SU-DHL-6 (cell line): ENCODE measurements at regions not wholly inside any gene's neighbourhood (a gene's known extent, or its start where the extent isn't known, plus 50 kb on each side); places are given as distances from the start of the nearest gene placed in this dataset.

Experiments
- H2AFZ ChIP-seq: fragments of 200-600 bp; sonication (generic); 2 replicates; pipeline ENCODE4 v1.6.1; 2014; ENCODE audit warnings: low read depth, mild to moderate bottlenecking, moderate library complexity, mixed read lengths, antibody characterized with exemption, low read length; ENCODE audit not compliant: severe bottlenecking
- H3F3A ChIP-seq: fragments of 200-600 bp; shearing (Covaris generic); 2 replicates; pipeline ENCODE4 v1.6.0; 2016; ENCODE audit warnings: antibody characterized with exemption, mild to moderate bottlenecking; ENCODE audit not compliant: insufficient read depth
- H3K27ac ChIP-seq: fragments of 200-600 bp; sonication (generic); 2 replicates; pipeline ENCODE4 v1.5.1; 2016; ENCODE audit warnings: low read depth, mild to moderate bottlenecking, low read length, moderate library complexity, mixed read lengths
- H3K27me3 ChIP-seq: fragments of 200-600 bp; sonication (generic), shearing (Covaris generic); 2 replicates; pipeline ENCODE4 v1.6.0; 2014; ENCODE audit warnings: mild to moderate bottlenecking, low read length
- H3K36me3 ChIP-seq: fragments of 200-600 bp; sonication (generic); 2 replicates; pipeline ENCODE4 v1.6.1; 2014; ENCODE audit warnings: mild to moderate bottlenecking, low read length, mixed read lengths
- H3K4me2 ChIP-seq: fragments of 300-600, 200-600 bp; shearing (Covaris generic), sonication (generic); 2 replicates; pipeline ENCODE4 v1.6.0; 2014; ENCODE audit warnings: low read length, low read depth, mild to moderate bottlenecking; ENCODE audit not compliant: poor library complexity, severe bottlenecking
- H3K4me3 ChIP-seq: fragments of 200-600 bp; sonication (generic); 2 replicates; pipeline ENCODE4 v1.5.1; 2014; ENCODE audit warnings: antibody characterized with exemption, low read length, mild to moderate bottlenecking, mixed read lengths; ENCODE audit not compliant: insufficient read depth, poor library complexity, severe bottlenecking
- H3K79me2 ChIP-seq: fragments of 200-600 bp; sonication (generic); 2 replicates; pipeline ENCODE4 v1.6.1; 2014; ENCODE audit warnings: mild to moderate bottlenecking, low read length, moderate library complexity; ENCODE audit not compliant: insufficient read depth
- H3K9ac ChIP-seq: fragments of 200-600 bp; sonication (generic); 2 replicates; pipeline ENCODE4 v1.7.0; 2014; ENCODE audit warnings: mild to moderate bottlenecking, low read length
- H3K9me2 ChIP-seq: fragments of 200-600 bp; sonication (generic); replicated peaks from 2 replicates; pipeline ENCODE4 v1.6.1; 2014; ENCODE audit warnings: low read length; ENCODE audit not compliant: insufficient read depth
- H3K9me3 ChIP-seq: fragments of 200-600 bp; sonication (generic); 2 replicates; pipeline ENCODE4 v1.6.1; 2014; ENCODE audit warnings: low read length, mixed read lengths; ENCODE audit not compliant: insufficient read depth
- H4K20me1 ChIP-seq: fragments of 200-600 bp; sonication (generic); 2 replicates; pipeline ENCODE4 v1.6.1; 2014; ENCODE audit warnings: low read depth, mild to moderate bottlenecking, antibody characterized with exemption, low read length, moderate library complexity, mixed read lengths
- EZH2phosphoT487 ChIP-seq: fragments of 200-600 bp; sonication (generic), shearing (Covaris generic); conservative IDR thresholded peaks from 2 replicates; pipeline ENCODE4 v1.6.1; 2018; ENCODE audit warnings: mild to moderate bottlenecking, antibody characterized with exemption, low read length, moderate library complexity, mixed read lengths
- TF ChIP-seq, protein P1 (sequence below): fragments of 200-600 bp; sonication (generic); IDR thresholded peaks from one replicate; pipeline ENCODE4 v1.5.1; 2017; ENCODE audit warnings: antibody characterized with exemption, mild to moderate bottlenecking, low read length, moderate library complexity; ENCODE audit not compliant: insufficient read depth, poor library complexity, severe bottlenecking

DNA sequence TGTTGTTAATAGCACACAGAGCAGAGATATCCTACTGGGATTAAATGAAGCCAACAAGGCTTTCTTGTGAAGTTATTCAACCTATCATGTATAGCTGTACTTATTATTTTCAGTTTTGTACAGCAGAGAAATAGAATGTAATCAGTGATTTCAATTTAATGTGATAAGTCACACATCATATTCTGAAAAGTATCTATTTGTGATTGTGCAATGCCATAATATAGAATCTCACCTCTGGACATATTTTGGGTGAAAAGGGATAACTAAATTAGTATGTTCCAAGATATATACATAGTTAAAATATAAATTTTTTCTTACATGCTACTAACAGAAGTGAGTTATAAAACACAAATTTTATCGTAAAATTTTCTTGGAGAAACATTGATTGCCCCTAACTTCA lies 544.3 kb upstream of the KIF2B start:
- TF ChIP-seq EZH2phosphoT487: no peak
- TF ChIP-seq, protein P1, sequence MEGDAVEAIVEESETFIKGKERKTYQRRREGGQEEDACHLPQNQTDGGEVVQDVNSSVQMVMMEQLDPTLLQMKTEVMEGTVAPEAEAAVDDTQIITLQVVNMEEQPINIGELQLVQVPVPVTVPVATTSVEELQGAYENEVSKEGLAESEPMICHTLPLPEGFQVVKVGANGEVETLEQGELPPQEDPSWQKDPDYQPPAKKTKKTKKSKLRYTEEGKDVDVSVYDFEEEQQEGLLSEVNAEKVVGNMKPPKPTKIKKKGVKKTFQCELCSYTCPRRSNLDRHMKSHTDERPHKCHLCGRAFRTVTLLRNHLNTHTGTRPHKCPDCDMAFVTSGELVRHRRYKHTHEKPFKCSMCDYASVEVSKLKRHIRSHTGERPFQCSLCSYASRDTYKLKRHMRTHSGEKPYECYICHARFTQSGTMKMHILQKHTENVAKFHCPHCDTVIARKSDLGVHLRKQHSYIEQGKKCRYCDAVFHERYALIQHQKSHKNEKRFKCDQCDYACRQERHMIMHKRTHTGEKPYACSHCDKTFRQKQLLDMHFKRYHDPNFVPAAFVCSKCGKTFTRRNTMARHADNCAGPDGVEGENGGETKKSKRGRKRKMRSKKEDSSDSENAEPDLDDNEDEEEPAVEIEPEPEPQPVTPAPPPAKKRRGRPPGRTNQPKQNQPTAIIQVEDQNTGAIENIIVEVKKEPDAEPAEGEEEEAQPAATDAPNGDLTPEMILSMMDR: no peak
- H3K4me3 ChIP-seq: no peak overlapping the region
- H3K36me3 ChIP-seq: no peaks in the 10 kb centered on the region

DNA sequence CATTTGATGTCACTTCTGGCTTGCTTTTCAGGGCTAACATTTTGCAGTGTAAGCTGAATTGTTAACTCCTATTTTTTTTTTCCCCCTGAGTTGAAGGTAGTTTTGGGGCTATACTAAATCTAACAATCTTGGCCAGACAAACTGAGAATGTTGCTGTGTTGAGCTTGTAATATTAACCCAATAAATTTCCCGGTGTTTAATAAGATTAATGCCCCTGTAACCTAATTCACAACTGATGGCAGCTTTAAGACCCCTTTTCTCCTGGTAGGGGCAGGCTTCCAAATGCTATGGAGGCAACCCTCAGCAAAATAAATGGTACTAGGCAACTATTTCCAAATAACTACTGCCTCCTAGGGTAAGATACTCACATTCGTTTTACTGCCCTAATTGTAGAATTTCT lies 549.6 kb upstream of the KIF2B start:
- H3K27me3 ChIP-seq: no peaks in the 10 kb centered on the region
- H3K4me2 ChIP-seq: no peak overlapping the region
- H3F3A ChIP-seq: no peaks in the 10 kb centered on the region
- no peaks in the 10 kb centered on the region for H3K79me2 ChIP-seq
- no peak overlapping the region for H3K27ac ChIP-seq
- no peak overlapping the region for H2AFZ ChIP-seq
- H3K9ac ChIP-seq: no peak overlapping the region
- H3K4me3 ChIP-seq: no peak overlapping the region
- TF ChIP-seq, protein P1: no peak
- no peak for TF ChIP-seq EZH2phosphoT487
- H3K9me2 ChIP-seq: no peaks in the 10 kb centered on the region
- no peaks in the 10 kb centered on the region for H3K36me3 ChIP-seq
- H4K20me1 ChIP-seq: no peaks in the 10 kb centered on the region
- no peaks in the 10 kb centered on the region for H3K9me3 ChIP-seq

More for the DNA sequence above, 544.3 kb upstream of the KIF2B start:
- no peak overlapping the region for H3K9ac ChIP-seq
- H3F3A ChIP-seq: no peaks in the 10 kb centered on the region
- H3K4me2 ChIP-seq: no peak overlapping the region
- no peaks in the 10 kb centered on the region for H3K9me2 ChIP-seq
- no peak overlapping the region for H3K27ac ChIP-seq
- H3K9me3 ChIP-seq: no peaks in the 10 kb centered on the region
- no peaks in the 10 kb centered on the region for H4K20me1 ChIP-seq
- no peak overlapping the region for H2AFZ ChIP-seq
- no peaks in the 10 kb centered on the region for H3K79me2 ChIP-seq
- no peaks in the 10 kb centered on the region for H3K27me3 ChIP-seq

DNA sequence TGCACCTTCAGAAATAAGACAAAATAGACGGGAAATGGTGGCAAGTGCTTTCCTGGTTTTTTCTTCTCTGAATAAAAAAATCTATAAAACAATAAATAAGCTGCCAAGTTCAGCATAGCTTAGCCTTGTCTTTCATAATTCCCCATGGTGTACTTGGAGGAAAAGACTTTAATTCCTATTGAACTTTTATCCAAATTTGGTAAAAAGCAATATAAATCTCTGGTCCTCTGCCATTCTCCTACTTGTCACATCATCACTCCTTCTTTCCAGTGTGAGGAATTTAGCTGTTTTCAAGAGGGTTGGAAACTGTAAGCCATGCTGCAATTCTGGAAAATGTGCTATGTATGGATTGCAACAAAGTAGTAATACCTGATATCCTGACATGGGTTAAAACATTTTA lies 551.8 kb upstream of the KIF2B start:
- Histone ChIP-seq H3F3A (no peaks in the 10 kb centered on the region), H3K27me3 (no peaks in the 10 kb centered on the region), H3K9me2 (no peaks in the 10 kb centered on the region), H3K9me3 (no peaks in the 10 kb centered on the region), H3K9ac (no peak overlapping the region), H3K4me3 (no peak overlapping the region), H4K20me1 (no peaks in the 10 kb centered on the region), H3K79me2 (no peaks in the 10 kb centered on the region), H3K27ac (no peak overlapping the region), H3K4me2 (no peak overlapping the region), H3K36me3 (no peaks in the 10 kb centered on the region), H2AFZ (no peak overlapping the region)
- TF ChIP-seq, protein P1: no peak
- no peak for TF ChIP-seq EZH2phosphoT487
